KBM-7 (cell line): ENCODE measurements at regions not wholly inside any gene's neighbourhood (a gene's known extent, or its start where the extent isn't known, plus 50 kb on each side); places are given as distances from the start of the nearest gene placed in this dataset.

Experiments
- DNase-seq: peaks from one replicate; pipeline ENCODE4 v3.0.0-alpha.2; 2015
- in situ Hi-C: fragments of 300-500 bp; cut with MboI; formaldehyde crosslinking; loops from 2 replicates; pipeline ENCODE4 v1.14.3; 2020; ENCODE audit warnings: low sequenced_read_pairs, low pct_unique_long_range_greater_than_20kb, mixed read lengths

DNA sequence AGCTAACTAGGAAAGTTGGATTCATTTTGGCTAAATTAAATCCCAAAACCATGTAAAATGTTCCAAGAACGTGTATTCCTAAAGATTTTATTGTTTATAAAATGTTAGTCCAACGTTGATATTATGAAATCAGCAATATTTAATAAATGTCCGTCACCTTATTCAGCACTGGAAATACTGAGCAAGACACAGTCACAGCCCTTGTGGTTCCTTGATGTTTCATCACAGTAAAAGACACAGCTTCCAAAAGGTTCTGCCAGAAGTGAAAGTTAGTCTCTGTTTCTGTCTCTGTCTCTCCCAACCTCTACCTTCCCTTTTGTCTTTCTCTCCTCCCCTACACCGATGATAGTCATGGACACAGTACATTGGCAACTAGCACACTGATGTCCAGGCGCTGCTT is 82.2 kb upstream of the BOC start:
- in situ Hi-C loops, result no loop called here
- no peak for DNase-seq

DNA sequence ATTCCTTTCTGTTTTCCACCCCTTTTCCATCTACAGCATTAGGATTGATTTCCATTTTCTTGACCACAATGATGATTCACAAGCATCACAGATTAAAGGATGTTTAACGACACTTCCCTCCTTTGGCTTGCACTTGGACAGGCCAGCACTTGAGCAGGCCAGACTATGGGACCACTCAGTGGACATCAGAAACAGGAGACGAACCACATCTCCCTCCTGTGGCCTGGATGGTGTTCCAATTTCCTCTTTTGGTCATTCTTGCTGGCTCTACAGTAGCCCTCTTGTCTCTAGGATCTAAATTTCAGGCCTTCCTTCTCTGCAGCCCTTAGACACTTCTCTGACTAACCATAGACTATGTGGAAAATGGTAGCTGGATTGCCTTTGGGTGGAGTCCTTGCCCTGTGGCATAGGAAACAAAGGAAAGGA is 78.8 kb upstream of the BOC start:
- no peak for DNase-seq
- in situ Hi-C loops, result no loop called here

DNA sequence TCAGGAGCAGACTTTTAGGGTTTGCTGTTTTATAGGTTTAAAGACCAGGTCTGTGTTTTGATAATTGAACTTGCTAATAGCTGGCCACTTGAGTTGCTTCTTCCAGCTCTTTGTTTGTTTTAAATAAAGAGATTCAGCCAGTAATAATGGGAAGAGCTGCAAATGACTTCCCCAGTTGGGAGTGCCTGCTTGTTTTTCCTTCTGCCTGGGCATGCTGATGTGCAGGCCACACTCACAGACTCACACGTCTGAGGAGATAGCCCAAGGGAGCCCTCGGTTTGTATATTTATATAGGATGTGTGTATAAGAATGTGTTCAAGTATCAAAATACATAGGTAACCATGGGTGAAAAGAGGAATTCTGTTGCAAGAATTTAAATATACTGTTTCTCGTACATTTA is 78.2 kb upstream of the BOC start:
- no peak for DNase-seq
- in situ Hi-C loops, result no loop called here

DNA sequence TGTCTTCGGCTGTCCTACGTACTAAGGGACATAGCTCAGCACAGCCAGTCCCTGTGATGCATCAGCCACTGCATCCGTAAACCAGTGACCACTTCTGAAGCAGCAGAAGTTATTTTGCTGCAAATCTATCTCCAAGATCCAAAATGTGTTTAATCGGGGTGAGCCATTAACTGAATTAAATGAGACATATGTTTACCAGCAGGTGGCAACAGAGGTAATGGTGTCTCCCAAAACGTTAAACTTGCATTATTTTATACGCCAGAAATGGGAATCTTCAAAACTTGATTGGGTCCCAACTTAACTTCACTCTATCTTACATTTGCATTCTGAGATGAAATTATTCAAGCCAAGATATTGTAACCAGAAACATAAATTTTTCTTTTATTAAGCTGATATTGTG is 75.3 kb upstream of the BOC start:
- peak; percentile 34 for DNase-seq
- in situ Hi-C loops, result no loop called here

DNA sequence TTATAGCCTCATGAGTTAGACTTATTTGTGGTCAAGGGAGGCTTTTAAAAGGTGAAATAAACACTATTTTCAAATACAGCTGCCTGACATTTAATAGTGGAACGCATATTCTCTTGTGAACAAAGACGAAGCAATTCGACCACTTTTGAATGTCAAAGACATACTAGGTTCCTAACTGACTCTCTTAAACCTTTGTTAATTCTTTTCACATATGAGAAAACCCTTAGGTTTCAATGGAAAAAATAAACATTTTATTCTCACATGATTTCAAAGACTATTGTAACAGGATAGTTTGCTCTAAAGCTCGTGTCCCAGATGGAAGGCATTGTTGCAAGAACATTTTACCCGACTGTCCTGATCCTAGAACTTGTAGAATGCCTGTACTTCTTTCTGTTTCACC is 74.8 kb upstream of the BOC start:
- in situ Hi-C loops, result no loop called here
- no peak for DNase-seq

DNA sequence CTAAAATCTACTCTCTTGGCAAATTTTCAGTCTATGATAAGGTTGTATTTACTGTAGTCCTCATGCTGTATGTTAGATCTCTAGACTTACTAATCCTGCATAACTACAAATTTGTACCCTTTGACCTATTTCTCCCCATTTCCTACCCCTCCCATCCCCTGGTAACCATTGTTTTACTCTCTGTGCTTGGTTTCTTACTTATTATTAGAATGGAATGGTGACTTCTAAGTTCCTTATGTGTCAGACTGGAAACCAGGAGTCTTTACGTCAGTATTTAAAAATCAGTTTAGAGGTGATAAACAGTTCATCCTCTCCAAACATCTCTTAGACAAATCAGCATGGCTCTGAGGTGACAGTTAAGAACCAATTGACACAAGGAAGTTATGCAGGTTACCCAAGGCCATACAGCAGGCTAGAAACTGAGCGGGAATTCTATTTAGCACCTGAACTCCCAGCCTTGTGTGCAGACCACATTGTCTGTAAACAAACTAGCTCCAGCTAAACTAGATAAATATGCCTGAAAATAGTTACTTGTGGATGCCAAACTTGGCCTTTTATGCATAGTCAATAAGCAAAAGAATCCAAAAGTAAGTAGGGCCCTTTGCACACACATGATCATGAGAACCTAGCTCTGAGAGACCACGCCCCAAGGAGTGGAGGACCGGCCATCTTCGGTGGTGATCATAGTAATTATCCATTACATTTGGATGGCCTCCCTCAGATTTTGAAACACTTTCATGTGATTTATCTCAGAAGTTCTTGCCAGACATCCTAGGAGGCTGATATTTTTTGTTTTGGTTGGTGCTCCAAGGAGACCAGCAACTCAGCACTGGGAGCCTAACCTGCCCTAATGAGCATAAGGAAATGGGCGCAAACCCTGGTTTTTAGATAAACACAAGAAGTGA is 72.3 kb upstream of the BOC start:
- DNase-seq, result no peak
- in situ Hi-C loops, result no loop called here

DNA sequence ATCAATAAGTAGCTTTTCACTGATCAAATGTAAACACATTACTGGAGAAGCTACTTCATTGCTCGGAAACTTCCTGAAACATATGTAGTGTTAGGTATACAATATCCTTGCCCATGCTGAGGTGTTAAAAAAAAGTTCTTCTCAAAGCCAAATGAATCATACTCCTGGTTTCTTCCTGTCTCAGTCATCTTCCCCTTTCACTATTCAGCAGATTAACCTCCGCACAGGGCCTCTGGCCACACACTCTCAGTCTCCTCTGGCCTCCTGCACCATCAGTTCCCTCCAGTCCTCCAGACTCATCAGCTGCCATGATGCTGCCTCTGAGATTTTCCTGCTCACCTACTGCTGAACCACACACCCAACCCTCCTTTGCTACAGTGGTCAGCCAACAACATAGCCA is 70.5 kb upstream of the BOC start:
- DNase-seq, result peak; percentile 7
- in situ Hi-C loops, result no loop called here

DNA sequence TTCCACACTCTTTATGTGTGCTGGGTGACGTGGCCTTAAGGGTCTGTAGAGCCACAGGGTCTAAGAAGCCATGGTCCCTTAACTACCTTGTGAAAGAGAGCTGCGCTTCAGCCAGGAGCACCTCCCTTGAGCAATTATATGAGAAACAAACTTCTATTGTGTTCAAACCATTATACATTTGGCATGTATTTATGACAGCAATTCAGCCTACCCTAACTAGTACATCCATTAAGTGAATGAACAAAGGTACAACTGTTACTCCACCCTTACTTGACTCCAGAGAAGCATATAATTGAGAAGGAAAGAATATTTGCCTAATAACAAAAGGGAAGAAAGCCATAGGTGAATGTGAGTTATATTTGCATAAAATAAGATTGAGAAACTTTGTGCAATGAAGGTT is 69.8 kb upstream of the BOC start:
- DNase-seq, result no peak
- in situ Hi-C loops, result no loop called here

DNA sequence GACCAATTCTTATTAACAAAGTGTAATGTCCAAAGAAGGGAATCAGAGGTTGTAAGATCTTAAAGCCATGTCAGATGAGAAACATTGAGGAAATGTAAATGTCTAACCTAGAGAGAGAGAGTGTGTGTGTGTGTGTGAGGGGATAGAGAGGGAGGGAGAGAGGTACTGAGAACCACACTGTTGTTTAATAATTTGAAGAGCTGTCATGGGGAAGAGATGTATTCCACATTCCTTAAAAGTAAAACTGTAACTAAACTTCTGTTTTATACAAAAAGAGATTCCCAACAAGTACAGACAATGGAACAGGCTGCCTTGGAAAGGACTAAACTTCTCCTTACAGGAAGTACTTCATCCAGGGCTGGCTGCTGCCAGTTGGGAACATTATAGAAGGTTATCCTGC is 68.9 kb upstream of the BOC start:
- DNase-seq, result no peak

DNA sequence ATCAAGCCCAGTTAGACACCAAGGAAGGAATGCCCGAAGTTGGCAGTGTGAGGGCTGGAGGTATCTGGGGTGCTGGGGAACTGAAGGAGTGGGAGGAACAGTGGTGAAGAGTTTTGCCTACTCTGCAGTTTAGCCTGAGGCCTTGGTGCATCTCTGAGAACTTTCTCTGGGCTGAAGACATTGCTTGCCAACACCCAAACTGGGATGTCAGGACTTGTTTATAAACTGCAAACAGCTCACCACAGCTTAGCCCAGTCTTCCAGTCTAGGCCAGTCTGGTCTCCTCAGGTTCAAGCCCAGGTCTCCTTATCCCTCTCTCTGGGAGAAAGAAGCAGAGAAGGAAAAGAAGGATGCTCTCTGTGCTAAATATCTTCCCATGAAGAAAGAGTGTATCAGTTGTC is 68.0 kb upstream of the BOC start:
- in situ Hi-C loops, result no loop called here
- DNase-seq, result no peak

More for the DNA sequence above, 68.9 kb upstream of the BOC start:
- in situ Hi-C loops, result no loop called here

DNA sequence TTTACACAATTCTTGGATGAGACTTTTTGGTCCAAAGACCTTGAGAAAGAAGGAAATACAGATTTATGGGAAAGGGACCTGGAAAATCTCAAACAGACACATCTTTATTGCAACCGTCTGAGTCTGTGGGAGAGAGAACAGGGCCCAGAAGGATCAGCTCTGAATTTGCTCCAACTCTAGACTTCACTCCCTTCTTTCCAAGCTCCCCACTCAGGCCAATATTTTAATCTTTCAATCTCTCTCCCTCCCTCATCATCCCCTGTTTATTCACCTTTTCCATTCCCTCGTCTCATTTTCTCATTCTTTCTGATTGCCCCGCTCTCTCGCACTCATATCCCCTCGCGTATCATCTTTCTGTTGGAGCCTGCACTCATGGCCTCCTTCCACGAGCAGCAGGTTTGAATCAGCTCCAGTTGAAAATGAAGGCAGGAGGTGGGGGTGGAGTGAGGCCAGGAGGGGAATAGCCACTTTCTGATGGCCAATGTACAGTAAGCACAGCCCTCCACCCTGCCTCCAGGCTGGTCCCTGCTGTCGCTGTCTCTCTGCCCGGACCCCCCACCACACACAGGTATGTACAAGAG is 63.6 kb upstream of the BOC start:
- in situ Hi-C loops, result no loop called here
- no peak for DNase-seq

DNA sequence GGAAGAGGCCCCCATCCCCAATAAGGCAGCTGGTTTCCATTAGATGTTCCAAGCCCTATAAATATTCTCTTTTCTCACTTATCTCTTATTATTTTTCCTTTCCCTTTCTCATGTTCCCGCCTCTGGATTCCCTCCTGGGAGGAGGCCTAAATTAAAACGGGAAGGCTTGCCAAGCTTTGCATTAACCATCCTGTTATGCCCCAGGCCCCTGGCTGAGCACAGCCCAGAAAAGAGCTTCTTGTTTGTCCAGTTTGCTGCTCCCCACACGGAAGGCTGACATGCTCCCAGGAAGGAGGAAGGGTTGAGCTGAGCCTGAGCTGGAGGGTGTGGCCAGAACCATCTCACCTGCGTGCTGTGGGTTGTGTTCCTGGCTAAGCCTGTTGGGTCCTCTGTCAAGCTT is 63.1 kb upstream of the BOC start:
- DNase-seq, result no peak
- in situ Hi-C loops, result no loop called here

DNA sequence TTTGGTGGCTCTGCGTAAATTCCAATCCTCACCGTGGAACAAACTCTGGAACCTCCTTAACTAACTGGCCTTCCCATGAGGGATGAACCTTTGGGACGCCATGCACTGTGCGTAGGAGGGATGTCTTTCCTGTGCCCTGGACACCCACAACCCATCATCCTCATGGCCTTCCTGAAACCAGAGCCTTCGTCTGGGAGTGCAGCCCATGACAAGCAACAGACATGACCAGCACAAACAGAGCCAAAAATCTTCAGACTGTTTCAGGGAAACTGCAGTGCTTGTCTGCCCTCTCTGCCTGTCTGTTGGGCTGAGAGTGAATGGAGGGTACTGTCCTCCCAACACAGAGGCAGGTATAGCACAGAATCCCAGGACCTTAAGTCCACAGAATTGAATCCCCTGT is 61.1 kb upstream of the BOC start:
- in situ Hi-C loops, result no loop called here
- no peak for DNase-seq

DNA sequence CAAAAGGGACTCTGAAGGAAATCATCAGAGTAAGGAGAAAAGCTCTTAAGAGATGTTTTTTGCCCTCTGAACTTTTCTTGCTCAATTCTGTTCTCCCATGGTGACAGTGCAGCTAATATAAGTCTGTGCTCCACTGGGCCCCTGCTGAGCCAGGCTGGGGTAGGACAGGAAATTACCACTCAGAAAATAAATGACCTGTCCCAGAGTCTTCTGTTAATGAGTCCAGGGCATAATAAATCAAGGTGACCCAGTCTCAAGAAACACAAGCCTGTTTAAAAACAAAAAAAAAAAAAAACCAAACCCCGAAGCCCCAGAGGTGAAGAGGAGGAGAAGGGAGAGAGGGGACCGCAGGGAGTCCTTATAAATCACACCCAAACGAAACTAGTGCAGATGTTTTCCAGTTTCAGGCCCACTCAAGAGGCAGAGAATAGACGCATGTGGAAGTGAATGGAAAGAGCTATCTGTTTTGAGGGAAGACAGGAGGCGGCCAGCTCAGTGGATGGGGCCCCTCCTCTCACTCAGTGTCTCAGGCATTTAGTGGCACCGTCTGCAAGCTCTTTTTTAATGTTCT is 59.8 kb upstream of the BOC start:
- DNase-seq, result no peak
- in situ Hi-C loops, result no loop called here

DNA sequence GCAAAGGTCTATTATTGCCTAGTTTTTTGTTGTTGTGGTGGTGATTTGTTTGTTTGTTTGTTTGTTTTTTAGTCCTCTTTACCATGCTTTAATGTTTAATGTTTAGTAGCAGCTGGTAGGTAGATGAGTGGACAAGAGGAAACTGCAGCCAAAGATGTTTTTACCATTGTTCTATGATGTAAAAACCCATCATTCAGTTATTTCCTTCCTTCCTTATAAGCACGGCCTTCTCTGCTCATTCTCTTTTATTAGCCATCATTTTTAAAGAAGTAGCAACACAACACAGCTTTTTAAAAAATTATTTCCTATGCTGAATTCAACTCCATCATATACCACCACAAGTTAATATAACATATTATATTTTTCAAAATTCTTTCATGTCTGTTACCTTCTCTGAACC is 58.5 kb upstream of the BOC start:
- DNase-seq, result no peak
- in situ Hi-C loops, result no loop called here

DNA sequence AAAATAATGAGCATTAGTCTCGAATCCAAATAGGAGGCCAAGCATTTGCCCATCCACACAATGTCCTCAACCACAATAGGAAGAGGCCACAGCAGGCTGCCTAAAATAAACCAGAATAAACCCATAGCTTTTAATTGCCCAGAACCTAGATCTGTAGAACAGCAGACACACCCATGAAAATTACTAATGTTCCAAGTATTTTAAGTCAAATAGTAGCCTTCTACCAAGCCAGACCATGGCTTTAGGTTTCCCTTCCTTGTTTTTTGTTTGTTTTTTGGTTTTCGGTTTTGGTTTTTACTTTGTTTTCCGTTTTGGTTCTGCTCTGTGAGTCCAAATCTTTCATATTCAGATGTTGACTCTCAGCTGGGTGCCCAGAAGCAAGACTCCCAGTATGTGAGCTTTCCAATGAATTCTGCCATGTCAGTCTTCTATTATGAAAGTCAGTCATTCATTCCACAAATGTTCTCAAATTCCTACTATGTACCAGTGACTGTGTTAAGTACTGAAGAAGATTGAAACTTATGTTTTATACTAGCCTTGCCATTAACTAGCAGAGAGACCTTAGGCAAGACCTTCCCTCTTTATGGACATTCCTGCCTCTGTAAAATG is 57.8 kb upstream of the BOC start:
- in situ Hi-C loops, result no loop called here
- DNase-seq, result no peak

DNA sequence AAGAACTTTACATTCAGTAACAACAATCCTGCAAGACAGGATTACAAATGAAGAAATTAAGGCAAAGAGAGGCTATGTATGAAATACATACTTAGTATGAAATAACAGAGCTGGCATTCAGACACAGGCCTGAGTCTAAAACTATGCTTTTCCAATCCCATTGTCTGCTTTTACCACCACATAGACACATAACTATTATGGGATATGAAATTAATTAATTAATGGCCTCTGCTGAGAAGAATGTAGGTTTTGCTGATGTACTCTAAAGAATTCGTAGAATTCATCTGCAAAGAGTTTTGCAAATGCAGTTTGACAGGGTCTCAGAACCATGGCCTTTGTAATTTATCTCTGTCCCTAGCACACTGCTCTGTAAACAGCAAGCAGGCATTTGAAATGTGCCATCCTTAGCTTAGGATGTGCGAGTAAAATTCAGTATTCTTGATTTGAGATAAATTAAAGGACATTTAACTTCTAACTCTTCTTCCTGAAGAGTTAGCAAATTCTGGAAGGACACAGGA is 54.5 kb upstream of the BOC start:
- in situ Hi-C loops, result no loop called here
- no peak for DNase-seq

DNA sequence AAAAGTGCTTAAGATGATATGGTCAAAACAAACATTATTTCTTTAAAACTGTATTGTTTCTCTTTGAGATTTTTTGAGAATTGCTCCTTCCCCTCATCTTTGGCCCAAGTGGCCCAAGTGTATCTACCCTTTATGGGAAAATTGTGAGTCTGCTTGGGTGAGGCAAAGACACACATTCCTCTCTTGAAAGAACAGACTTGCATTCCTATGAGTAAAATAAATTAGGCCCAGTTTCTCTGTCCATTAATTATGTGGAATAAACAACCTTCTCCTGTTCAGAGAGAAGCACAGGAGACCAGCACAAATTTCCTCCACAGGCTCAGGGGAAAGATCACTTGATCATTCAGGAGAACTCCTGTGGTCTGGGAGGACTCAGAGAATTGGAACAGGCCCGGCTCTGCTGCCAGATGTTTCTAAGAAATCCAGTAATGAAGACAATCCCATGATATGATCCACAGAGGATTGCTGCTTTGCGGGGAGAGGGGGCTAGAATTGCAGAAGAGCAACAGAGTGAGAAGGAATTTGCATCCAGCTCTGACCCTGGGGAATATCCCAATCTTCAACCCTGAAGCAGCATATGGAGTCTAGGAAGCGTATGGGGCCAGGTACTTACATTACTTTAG is 53.8 kb upstream of the BOC start:
- in situ Hi-C loops, result no loop called here
- no peak for DNase-seq

DNA sequence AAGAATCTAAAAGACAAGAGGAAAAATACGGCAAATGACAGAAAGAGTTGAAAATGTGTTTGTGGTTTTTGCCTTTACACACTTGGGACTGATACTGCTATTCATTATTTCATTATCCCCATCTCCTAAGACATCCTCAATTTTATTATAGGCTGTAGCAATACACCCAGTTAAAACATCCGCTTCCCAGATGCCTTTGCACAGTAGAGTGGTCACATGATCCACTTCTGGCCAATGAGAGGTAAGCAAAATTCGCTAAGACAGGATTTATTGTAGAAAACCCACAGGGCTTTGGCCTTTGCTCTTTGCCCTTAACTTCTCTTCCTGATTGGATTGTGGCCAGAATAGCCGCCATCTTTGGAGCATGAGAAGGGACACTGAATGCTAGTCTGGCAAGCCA is 53.2 kb upstream of the BOC start:
- in situ Hi-C loops, result no loop called here

More for the DNA sequence above, 53.2 kb upstream of the BOC start:
- DNase-seq, result no peak
